ENCODE measurements at regions not wholly inside any gene's neighbourhood (a gene's known extent, or its start where the extent isn't known, plus 50 kb on each side); places are given as distances from the start of the nearest gene placed in this dataset.

DNA sequence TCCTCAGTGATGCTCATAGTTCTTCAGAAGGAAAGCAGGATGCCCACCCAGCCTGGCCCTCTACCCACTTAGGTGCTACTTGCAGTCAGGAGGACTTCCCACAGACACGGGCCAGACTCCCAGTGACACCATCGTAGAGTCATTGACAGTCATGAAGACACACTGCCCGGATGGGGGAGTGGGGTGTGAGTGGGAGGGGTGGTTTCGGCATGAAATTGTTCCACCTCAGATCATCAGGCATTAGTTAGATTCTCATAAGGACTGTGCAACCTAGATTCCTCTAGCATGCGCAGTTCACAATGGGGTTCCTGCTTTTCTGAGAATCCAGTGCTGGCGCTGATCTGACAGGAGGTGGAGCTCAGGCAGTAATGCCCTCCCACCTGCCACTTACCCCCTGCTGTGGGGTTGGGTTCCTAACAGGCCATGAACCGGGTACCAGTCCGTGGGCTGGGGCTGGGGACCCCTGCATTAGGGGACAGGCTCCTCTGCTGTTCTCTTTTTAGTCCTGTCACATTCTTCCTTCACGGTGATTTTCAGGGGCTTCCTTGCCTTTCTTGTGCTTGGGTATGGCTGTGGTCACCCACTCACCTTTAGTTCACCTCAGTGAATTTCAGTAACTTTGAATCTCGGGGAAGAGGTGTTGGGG lies 88.2 kb upstream of the ANKRD55 start:
- Mint-ChIP-seq H3K4me1 (peaks cover 8% of the 10 kb centered on the region), H3K27ac (no peak overlapping the region), H3K9me3 (peaks cover 0 to 4% (median 0%) of the 10 kb centered on the region in 7 donors), H3K36me3 (no peaks in the 10 kb centered on the region), H3K4me3 (no peak overlapping the region), H3K27me3 (ENCODE audit: low read depth in 3 of 3) (peaks cover 0 to 1% (median 1%) of the 10 kb centered on the region in 3 donors)
- Histone ChIP-seq H4K20me1 (ENCODE audit: insufficient read depth, low read length) (no peaks in the 10 kb centered on the region), H3K79me2 (ENCODE audit: insufficient read depth, low read length) (no peaks in the 10 kb centered on the region), H3K27me3 (ENCODE audit: control insufficient read depth in 2 of 2, insufficient read depth in 2 of 2, low read length in 2 of 2) (no peaks in the 10 kb centered on the region), H3K36me3 (replicated peaks in 1 of 2; ENCODE audit: control insufficient read depth in 1 of 2, insufficient read depth in 2 of 2, low read length in 2 of 2) (no peaks in the 10 kb centered on the region), H2AFZ (ENCODE audit: insufficient read depth, low read depth, low read length, poor library complexity, severe bottlenecking) (no peak overlapping the region), H3K9me3 (replicated peaks in 1 of 2; ENCODE audit: control insufficient read depth in 1 of 2, insufficient read depth in 1 of 2, low read length in 2 of 2) (no peaks in the 10 kb centered on the region), H3K4me2 (replicated peaks; ENCODE audit: extremely low read depth, low read length, poor library complexity, severe bottlenecking) (no peak overlapping the region), H3K9ac (ENCODE audit: insufficient read depth, low read length, poor library complexity, severe bottlenecking) (no peak overlapping the region), H3K4me1 (ENCODE audit: control insufficient read depth in 1 of 2, insufficient read depth in 2 of 2, low read length in 2 of 2) (no peaks in the 10 kb centered on the region), H3K27ac (ENCODE audit: low read depth in 1 of 2, low read length in 2 of 2) (no peak overlapping the region), H3K4me3 (replicated peaks in 1 of 3; ENCODE audit: low read depth in 2 of 3, low read length in 3 of 3) (no peak overlapping the region)
- DNase-seq = no peak
- TF ChIP-seq CTCF (IDR thresholded peaks at IDR 0.05) = no peak
- intact Hi-C loops (cut with micrococcal nuclease) = no loop called here
- 95% methylated on average over 4 of the region's 10 CpGs for WGBS (ENCODE audit: insufficient coverage)

- H3K4me1 Mint-ChIP-seq = peaks cover 5% of the 10 kb centered on the region
- intact Hi-C loops (cut with micrococcal nuclease) = no loop called here
- Histone ChIP-seq H2AFZ (ENCODE audit: insufficient read depth, low read depth, low read length, poor library complexity, severe bottlenecking) (no peak overlapping the region), H3K9me3 (replicated peaks in 1 of 2; ENCODE audit: control insufficient read depth in 1 of 2, insufficient read depth in 1 of 2, low read length in 2 of 2) (no peaks in the 10 kb centered on the region), H3K9ac (ENCODE audit: insufficient read depth, low read length, poor library complexity, severe bottlenecking) (no peak overlapping the region), H3K36me3 (replicated peaks in 1 of 2; ENCODE audit: control insufficient read depth in 1 of 2, insufficient read depth in 2 of 2, low read length in 2 of 2) (no peaks in the 10 kb centered on the region), H3K4me1 (ENCODE audit: control insufficient read depth in 1 of 2, insufficient read depth in 2 of 2, low read length in 2 of 2) (no peaks in the 10 kb centered on the region), H3K4me3 (replicated peaks in 1 of 3; ENCODE audit: low read depth in 2 of 3, low read length in 3 of 3) (no peak overlapping the region), H3K27ac (ENCODE audit: low read depth in 1 of 2, low read length in 2 of 2) (no peak overlapping the region), H3K4me2 (replicated peaks; ENCODE audit: extremely low read depth, low read length, poor library complexity, severe bottlenecking) (no peak overlapping the region), H3K27me3 (ENCODE audit: control insufficient read depth in 2 of 2, insufficient read depth in 2 of 2, low read length in 2 of 2) (no peaks in the 10 kb centered on the region), H3K79me2 (ENCODE audit: insufficient read depth, low read length) (no peaks in the 10 kb centered on the region), H4K20me1 (ENCODE audit: insufficient read depth, low read length) (no peaks in the 10 kb centered on the region)
- DNase-seq = no peak
- no peak overlapping the region for H3K27ac Mint-ChIP-seq
- WGBS (ENCODE audit: insufficient coverage) = no CpG with 5 or more reads among the region's 3 CpGs
- no peak for TF ChIP-seq CTCF (IDR thresholded peaks at IDR 0.05)
- H3K4me3 Mint-ChIP-seq = no peak overlapping the region
- H3K27me3 Mint-ChIP-seq (ENCODE audit: low read depth in 3 of 3) = peaks cover 0 to 1% (median 1%) of the 10 kb centered on the region in 3 donors
- H3K36me3 Mint-ChIP-seq = no peaks in the 10 kb centered on the region
- peaks cover 0 to 4% (median 0%) of the 10 kb centered on the region in 7 donors for H3K9me3 Mint-ChIP-seq
Measured at GRCh38 chr5:56320686-56321085, 87.6 kb upstream of the ANKRD55 start.
